BLaER1 treated with 17β-estradiol and CSF1 and Interleukin-3, amounts not matched to agents 10 nM and 100 nM (cell line): ENCODE measurements at regions not wholly inside any gene's neighbourhood (a gene's known extent, or its start where the extent isn't known, plus 50 kb on each side); places are given as distances from the start of the nearest gene placed in this dataset.

Experiments used
- H3K27ac ChIP-seq, 11 experiments: shearing (Covaris generic); formaldehyde crosslinking; 2 replicates each; pipeline ENCODE4 v1.8.1; 2022
- H3K27me3 ChIP-seq, 11 experiments: shearing (Covaris generic); formaldehyde crosslinking; 2 replicates each; pipeline ENCODE4 v1.8.1; 2022
- H3K36me3 ChIP-seq, 11 experiments: shearing (Covaris generic); formaldehyde crosslinking; 2 replicates each; pipeline ENCODE4 v1.8.1; 2022
- H3K4me1 ChIP-seq, 10 experiments: shearing (Covaris generic); formaldehyde crosslinking; 2 replicates each; pipeline ENCODE4 v1.8.1; 2022
- H3K4me2 ChIP-seq, 11 experiments: shearing (Covaris generic); formaldehyde crosslinking; 2 replicates each; pipeline ENCODE4 v1.8.1; 2022
- H3K4me3 ChIP-seq, 10 experiments: shearing (Covaris generic); formaldehyde crosslinking; 2 replicates each; pipeline ENCODE4 v1.8.1; 2022
- H3K9ac ChIP-seq, 11 experiments: shearing (Covaris generic); formaldehyde crosslinking; 2 replicates each; pipeline ENCODE4 v1.8.1; 2022
- H3K9me3 ChIP-seq, 11 experiments: shearing (Covaris generic); formaldehyde crosslinking; replicated peaks in 1 of 11; 2 replicates each; pipeline ENCODE4 v1.8.1; 2022
- H4K20me1 ChIP-seq, 11 experiments: shearing (Covaris generic); formaldehyde crosslinking; 2 replicates each; pipeline ENCODE4 v1.8.1; 2022
- Cebpa-rat ChIP-seq, 11 experiments: shearing (Covaris generic); IDR thresholded peaks; 2 replicates each; pipeline ENCODE4 v1.8.1; 2022

DNA sequence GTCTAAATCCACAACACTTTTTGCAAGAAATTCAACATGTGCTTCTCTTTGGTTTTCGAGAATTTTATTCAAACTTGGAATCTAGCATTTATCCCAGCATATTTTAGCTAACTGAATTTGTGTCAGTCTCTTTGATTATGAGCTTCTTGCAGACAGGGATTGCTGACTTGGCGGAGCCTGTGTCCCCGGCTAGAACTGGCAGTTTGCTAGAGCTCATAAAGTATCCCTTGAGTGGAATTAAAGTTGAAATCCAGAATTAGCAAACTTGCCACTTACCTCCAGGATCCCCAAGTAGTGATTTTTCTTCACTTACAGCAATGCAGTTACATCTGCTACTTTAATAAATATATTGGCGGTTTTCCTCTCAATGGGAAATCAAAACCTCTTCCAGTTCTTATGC, 306.9 kb downstream of the AACS start:
- Histone ChIP-seq H3K9ac (no peak overlapping the region), H3K27ac (no peak overlapping the region), H4K20me1 (no peaks in the 10 kb centered on the region), H3K4me2 (no peak overlapping the region), H3K4me1 (no peaks in the 10 kb centered on the region), H3K27me3 (no peaks in the 10 kb centered on the region; a peak in 1 of 22 replicates), H3K36me3 (no peaks in the 10 kb centered on the region), H3K4me3 (no peak overlapping the region), H3K9me3 (0 out of 22 replicates have a peak, but pooled peaks cover 0 to 9% (median 0%) of the 10 kb centered on the region in 11 experiments)
- no peak for TF ChIP-seq Cebpa-rat (IDR thresholded peaks at IDR 0.05)

DNA sequence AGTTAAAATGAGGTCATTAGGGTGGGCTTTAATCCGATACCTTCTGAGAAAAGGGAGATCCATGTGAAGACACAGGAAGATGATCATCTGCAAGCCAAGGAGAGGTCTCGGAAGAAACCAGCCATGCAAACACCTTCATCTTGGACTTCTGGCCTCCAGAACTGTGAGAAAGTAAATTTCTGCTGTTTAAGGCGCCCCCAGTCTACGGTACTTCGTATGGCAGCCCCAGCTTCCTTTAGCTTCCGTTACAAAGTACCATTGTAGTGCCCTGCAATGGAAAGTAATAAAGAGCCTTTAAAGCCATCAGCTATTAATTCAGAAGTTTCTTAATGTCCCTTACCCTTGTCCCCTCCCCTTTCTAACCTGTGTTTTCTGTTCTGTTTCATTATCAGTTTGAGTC, 308.1 kb downstream of the AACS start:
- H3K36me3 ChIP-seq = no peaks in the 10 kb centered on the region
- H4K20me1 ChIP-seq = no peaks in the 10 kb centered on the region
- peaks cover 0 to 7% (median 2%) of the 10 kb centered on the region in 11 experiments; a peak in 6 of 22 replicates for H3K9me3 ChIP-seq
- TF ChIP-seq Cebpa-rat (IDR thresholded peaks at IDR 0.05) = no peak
- no peak overlapping the region for H3K27ac ChIP-seq
- H3K4me2 ChIP-seq = no peak overlapping the region
- H3K9ac ChIP-seq = no peak overlapping the region
- no peaks in the 10 kb centered on the region for H3K4me1 ChIP-seq
- H3K4me3 ChIP-seq = no peak overlapping the region
- H3K27me3 ChIP-seq = no peaks in the 10 kb centered on the region; a peak in 1 of 22 replicates

DNA sequence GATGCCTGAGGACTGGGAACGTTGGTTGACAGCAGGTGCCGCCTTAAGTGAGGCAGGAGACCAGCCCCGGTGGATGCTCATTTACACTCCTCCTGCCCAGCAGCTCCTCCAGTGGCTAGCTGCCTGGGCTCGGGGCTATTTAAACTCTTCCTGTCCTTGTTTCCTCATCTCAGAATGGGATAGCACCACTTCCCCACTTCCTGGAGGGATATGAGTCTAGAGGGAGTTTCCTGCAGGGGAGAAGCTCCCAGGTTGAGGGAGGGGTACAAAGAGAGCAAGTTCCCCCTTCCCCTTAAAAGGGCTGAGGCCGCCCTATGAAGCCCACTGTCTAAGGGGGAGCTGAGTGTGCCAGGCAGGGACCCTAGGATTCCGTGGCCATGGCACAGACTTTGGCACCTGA, 311.2 kb downstream of the AACS start:
- no peak overlapping the region for H3K27ac ChIP-seq
- no peaks in the 10 kb centered on the region for H3K4me1 ChIP-seq
- H3K27me3 ChIP-seq = no peaks in the 10 kb centered on the region; a peak in 1 of 22 replicates
- peaks cover 0 to 13% (median 0%) of the 10 kb centered on the region in 11 experiments; a peak in 7 of 22 replicates for H3K9me3 ChIP-seq
- no peak overlapping the region for H3K9ac ChIP-seq
- H3K4me2 ChIP-seq = no peak overlapping the region
- no peak for TF ChIP-seq Cebpa-rat (IDR thresholded peaks at IDR 0.05)
- H3K36me3 ChIP-seq = no peaks in the 10 kb centered on the region
- H4K20me1 ChIP-seq = no peaks in the 10 kb centered on the region
- no peak overlapping the region for H3K4me3 ChIP-seq

DNA sequence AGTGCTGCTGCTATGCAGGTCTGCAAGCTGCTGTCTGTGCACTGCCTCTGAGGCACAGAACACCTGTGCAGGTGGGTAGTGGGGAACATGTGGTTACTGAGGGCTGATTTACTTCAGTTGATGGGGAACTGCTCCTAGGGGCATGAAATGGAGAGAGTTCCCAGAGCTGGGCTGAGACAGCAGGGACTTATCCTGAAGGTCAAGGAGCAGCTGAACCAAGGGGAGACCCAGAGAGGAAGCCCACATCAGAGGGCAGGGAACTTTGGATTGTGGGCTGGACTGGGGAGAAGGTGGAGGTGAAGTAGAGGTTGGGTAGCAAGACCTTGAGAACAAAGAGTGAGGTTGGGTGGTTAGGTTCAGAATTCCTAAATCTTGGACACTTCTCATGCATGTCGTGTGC, 311.9 kb downstream of the AACS start:
- H3K4me1 ChIP-seq = no peaks in the 10 kb centered on the region
- no peaks in the 10 kb centered on the region for H4K20me1 ChIP-seq
- H3K9me3 ChIP-seq = peaks cover 0 to 13% (median 0%) of the 10 kb centered on the region in 11 experiments; a peak in 7 of 22 replicates
- H3K4me3 ChIP-seq = no peak overlapping the region
- H3K4me2 ChIP-seq = no peak overlapping the region
- H3K27me3 ChIP-seq = no peaks in the 10 kb centered on the region; a peak in 1 of 22 replicates
- no peak for TF ChIP-seq Cebpa-rat (IDR thresholded peaks at IDR 0.05)
- H3K27ac ChIP-seq = no peak overlapping the region
- H3K36me3 ChIP-seq = no peaks in the 10 kb centered on the region
- H3K9ac ChIP-seq = no peak overlapping the region

DNA sequence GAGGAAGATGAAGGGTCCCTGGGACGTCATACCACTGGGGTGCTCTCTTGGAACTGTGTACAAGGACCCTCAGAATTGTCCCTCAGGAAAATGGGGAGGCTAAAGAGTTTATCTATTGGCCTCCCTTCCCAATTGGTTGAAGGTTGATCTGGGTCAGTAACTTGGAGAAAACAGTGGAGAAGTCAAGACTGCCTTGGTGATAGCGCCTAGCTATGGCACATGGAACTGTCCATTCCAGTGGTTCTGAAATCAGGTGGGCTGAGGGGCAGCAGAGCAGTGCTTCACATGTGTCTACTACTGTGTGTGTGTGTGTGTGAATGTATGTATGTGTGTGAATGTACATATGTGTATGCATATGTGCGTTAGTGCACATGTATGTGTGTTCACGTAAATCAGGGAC, 316.1 kb downstream of the AACS start:
- Histone ChIP-seq H4K20me1 (no peaks in the 10 kb centered on the region), H3K4me2 (no peak overlapping the region), H3K9ac (no peak overlapping the region), H3K4me3 (no peak overlapping the region), H3K9me3 (peaks cover 0 to 13% (median 0%) of the 10 kb centered on the region in 11 experiments; a peak in 7 of 22 replicates), H3K27ac (no peak overlapping the region), H3K4me1 (no peaks in the 10 kb centered on the region), H3K36me3 (no peaks in the 10 kb centered on the region), H3K27me3 (no peaks in the 10 kb centered on the region; a peak in 1 of 22 replicates)
- TF ChIP-seq Cebpa-rat (IDR thresholded peaks at IDR 0.05) = no peak

DNA sequence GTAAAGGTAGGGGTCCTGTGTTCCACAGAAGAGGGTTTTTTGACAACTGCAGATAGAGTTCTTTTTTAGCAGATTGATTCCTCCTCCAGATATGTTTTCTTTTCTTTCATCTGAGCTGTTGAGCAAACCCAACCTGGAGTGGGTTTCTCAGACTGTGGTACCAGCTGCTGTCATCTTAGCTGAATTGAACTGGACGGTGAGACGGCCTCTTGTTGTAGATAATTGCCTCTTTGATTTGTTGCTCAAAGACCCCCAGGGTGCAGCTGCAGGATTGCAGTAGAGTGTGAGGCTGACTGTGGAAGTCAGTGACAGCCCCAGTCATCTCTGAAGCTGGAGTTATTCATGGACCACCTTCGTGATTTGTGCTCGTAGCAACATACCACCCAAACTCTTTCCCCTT, 317.7 kb downstream of the AACS start:
- H3K27me3 ChIP-seq = no peaks in the 10 kb centered on the region
- no peak overlapping the region for H3K27ac ChIP-seq
- H3K9ac ChIP-seq = no peak overlapping the region
- H3K4me1 ChIP-seq = no peaks in the 10 kb centered on the region
- H3K4me3 ChIP-seq = no peak overlapping the region
- no peak for TF ChIP-seq Cebpa-rat (IDR thresholded peaks at IDR 0.05)
- H3K4me2 ChIP-seq = no peak overlapping the region
- no peaks in the 10 kb centered on the region for H3K36me3 ChIP-seq
- H3K9me3 ChIP-seq = peaks cover 0 to 11% (median 0%) of the 10 kb centered on the region in 11 experiments; a peak in 7 of 22 replicates
- H4K20me1 ChIP-seq = no peaks in the 10 kb centered on the region

DNA sequence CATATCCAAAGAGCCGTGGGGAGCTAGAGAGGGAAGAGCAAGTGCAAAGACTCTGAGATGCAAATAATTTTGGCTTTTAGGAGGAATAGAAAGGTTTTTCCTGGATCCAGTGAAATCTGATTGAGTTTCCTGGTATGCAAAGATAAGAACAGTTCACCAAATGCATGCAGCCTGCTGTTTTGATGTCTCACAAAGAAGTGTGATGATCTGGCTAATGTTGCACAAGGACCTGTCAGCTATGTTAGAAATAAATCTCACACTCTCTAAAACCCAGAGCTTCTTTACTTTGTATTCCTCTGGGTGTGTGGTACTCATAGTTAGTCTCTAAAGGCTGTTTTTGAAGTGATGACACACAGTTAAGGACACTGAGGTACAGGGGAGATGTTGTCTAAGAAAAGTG, 321.4 kb downstream of the AACS start:
- Histone ChIP-seq H3K9me3 (0 out of 22 replicates have a peak, but pooled peaks cover 0 to 4% (median 0%) of the 10 kb centered on the region in 11 experiments), H3K4me3 (no peak overlapping the region), H3K4me2 (no peak overlapping the region), H3K36me3 (no peaks in the 10 kb centered on the region), H3K27ac (no peak overlapping the region), H3K27me3 (no peaks in the 10 kb centered on the region), H3K9ac (no peak overlapping the region), H4K20me1 (no peaks in the 10 kb centered on the region), H3K4me1 (no peaks in the 10 kb centered on the region)
- TF ChIP-seq Cebpa-rat (IDR thresholded peaks at IDR 0.05) = no peak

DNA sequence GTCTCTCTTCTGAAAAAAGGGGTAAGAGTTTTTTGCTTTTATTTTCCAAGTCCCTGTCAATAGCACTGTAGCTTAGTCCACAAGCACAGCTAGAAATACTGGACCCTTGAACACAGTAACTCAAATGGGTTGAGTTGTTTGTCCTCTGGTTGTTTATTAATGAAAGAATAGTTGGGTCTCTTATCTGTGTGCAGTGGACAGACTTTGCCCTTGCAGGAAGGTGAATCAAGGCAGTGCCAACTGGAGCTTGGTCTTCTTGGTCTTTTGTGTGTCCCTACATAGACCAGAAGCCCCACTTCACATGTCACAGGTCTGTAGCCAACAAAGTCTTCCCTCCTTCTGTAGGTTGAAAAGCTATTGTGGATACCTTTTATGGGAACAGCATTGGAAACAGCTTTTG, 322.0 kb downstream of the AACS start:
- no peaks in the 10 kb centered on the region for H3K4me1 ChIP-seq
- H4K20me1 ChIP-seq = no peaks in the 10 kb centered on the region
- H3K9me3 ChIP-seq = 0 out of 22 replicates have a peak, but pooled peaks cover 0 to 4% (median 0%) of the 10 kb centered on the region in 11 experiments
- no peak overlapping the region for H3K9ac ChIP-seq
- H3K4me3 ChIP-seq = no peak overlapping the region
- TF ChIP-seq Cebpa-rat (IDR thresholded peaks at IDR 0.05) = no peak
- no peaks in the 10 kb centered on the region for H3K36me3 ChIP-seq
- H3K4me2 ChIP-seq = no peak overlapping the region
- H3K27ac ChIP-seq = no peak overlapping the region
- H3K27me3 ChIP-seq = no peaks in the 10 kb centered on the region

DNA sequence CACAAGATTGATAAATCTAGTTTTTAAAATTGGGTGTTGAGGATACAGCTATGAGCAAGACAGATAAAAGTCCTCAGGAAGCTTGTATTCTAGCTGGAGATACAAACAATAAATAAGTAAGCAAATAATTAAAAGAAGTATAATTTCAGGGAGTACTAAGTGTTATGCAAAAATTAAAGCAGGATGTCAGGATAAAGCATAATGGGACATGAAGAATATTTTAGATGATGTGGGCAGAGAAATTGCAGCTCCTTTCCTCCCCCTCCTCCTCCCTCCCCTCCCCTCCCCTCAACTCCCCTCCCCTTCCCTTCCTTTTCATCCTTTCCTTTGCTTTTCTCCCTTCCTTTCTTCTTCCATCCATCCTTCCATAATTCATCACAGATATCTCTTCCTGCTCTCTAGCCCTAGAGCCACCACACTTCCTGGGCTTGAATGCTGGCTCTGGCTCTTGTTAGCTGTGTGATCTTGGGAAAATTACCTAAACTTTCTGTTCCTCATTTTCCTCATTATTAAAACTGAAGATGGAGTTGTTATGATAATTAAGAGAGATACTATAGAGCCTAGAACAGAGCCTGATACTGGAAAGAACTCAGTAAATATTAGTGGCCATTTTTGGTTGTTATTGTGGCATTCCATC, 323.9 kb downstream of the AACS start:
- no peaks in the 10 kb centered on the region for H3K27me3 ChIP-seq
- no peak overlapping the region for H3K27ac ChIP-seq
- TF ChIP-seq Cebpa-rat (IDR thresholded peaks at IDR 0.05) = no peak

DNA sequence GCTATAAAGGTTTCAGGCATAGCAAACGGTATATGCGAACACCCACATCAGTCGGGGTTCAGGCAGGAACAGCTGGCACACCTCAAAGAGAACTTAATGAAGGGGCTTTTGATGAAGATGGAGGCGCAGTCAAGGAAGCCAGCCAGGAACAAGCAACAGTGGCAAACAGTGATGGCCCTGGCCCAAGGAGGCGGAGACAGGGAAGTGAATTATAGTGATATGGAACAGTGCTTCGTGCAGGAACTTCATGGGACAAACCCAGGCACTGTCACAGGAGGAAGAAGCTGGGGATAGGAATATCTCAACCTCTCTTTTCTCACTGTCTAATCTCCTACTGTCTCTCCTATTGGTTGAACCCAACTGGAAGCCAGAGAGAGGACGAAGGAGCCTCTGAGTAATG, 328.3 kb downstream of the AACS start:
- H4K20me1 ChIP-seq = no peaks in the 10 kb centered on the region
- H3K27ac ChIP-seq = no peak overlapping the region
- H3K27me3 ChIP-seq = no peaks in the 10 kb centered on the region
- no peak overlapping the region for H3K9ac ChIP-seq
- H3K4me3 ChIP-seq = no peak overlapping the region
- no peaks in the 10 kb centered on the region for H3K36me3 ChIP-seq
- TF ChIP-seq Cebpa-rat (IDR thresholded peaks at IDR 0.05) = no peak
- peaks cover 2 to 12% (median 5%) of the 10 kb centered on the region in 11 experiments; a peak in 16 of 22 replicates for H3K9me3 ChIP-seq
- H3K4me2 ChIP-seq = no peak overlapping the region
- H3K4me1 ChIP-seq = no peaks in the 10 kb centered on the region

More for the DNA sequence above, 323.9 kb downstream of the AACS start:
- Histone ChIP-seq H3K9ac (no peak overlapping the region), H3K4me3 (no peak overlapping the region), H3K9me3 (0 out of 22 replicates have a peak, but pooled peaks cover 0 to 4% (median 0%) of the 10 kb centered on the region in 11 experiments), H3K4me2 (no peak overlapping the region), H3K36me3 (no peaks in the 10 kb centered on the region), H3K4me1 (no peaks in the 10 kb centered on the region), H4K20me1 (no peaks in the 10 kb centered on the region)
